H1 (cell line): ENCODE measurements at regions not wholly inside any gene's neighbourhood (a gene's known extent, or its start where the extent isn't known, plus 50 kb on each side); places are given as distances from the start of the nearest gene placed in this dataset.

Experiments used
- BCL11A ChIP-seq, 2 experiments: IDR thresholded peaks; one replicate each; pipeline ENCODE4 v1.6.1; 2011; ENCODE audit warnings: low read depth in 2 of 2, low read length in 2 of 2, mild to moderate bottlenecking in 2 of 2
- CHD2 ChIP-seq: IDR thresholded peaks from 2 replicates; pipeline ENCODE4 v1.6.1; 2012; ENCODE audit warnings: low read length, improper control_type of control experiment
- EP300 ChIP-seq, 2 experiments: IDR thresholded peaks; 1 replicate in 1 of 2; 2 replicates in 1 of 2; pipeline ENCODE4 v1.6.1; 2011 to 2012; ENCODE audit warnings: low read depth in 2 of 2, low read length in 2 of 2, mild to moderate bottlenecking in 2 of 2, borderline replicate concordance in 1 of 2, inconsistent platforms in 1 of 2, moderate library complexity in 1 of 2
- NRF1 ChIP-seq: IDR thresholded peaks from 2 replicates; pipeline ENCODE4 v1.6.1; 2011; ENCODE audit warnings: mild to moderate bottlenecking, low read depth, low read length, improper control_type of control experiment
- POLR2A ChIP-seq, 2 experiments: IDR thresholded peaks; 1 replicate in 1 of 2; 2 replicates in 1 of 2; pipeline ENCODE4 v1.6.1; 2011; ENCODE audit warnings: low read depth in 2 of 2, low read length in 2 of 2, mild to moderate bottlenecking in 2 of 2; ENCODE audit errors: control extremely low read depth in 1 of 2
- POLR2AphosphoS5 ChIP-seq: IDR thresholded peaks from 2 replicates; pipeline ENCODE4 v1.6.1; 2011; ENCODE audit warnings: low read depth, low read length
- RAD21 ChIP-seq, 2 experiments: IDR thresholded peaks in 1 of 2; conservative IDR thresholded peaks in 1 of 2; 2 replicates each; pipeline ENCODE4 v1.6.1; 2011; ENCODE audit warnings: low read depth in 2 of 2, low read length in 2 of 2, improper control_type of control experiment in 1 of 2, inconsistent platforms in 1 of 2, mild to moderate bottlenecking in 1 of 2, moderate library complexity in 1 of 2
- SP1 ChIP-seq: IDR thresholded peaks from 2 replicates; pipeline ENCODE4 v1.6.1; 2011; ENCODE audit warnings: low read depth, low read length
- SP2 ChIP-seq: IDR thresholded peaks from 2 replicates; pipeline ENCODE4 v1.6.1; 2012; ENCODE audit warnings: mild to moderate bottlenecking, low read length, inconsistent platforms
- TCF12 ChIP-seq: IDR thresholded peaks from 2 replicates; pipeline ENCODE4 v1.6.1; 2011; ENCODE audit warnings: low read depth, mild to moderate bottlenecking, low read length
- TF ChIP-seq, protein P1 (sequence below), 3 experiments: IDR thresholded peaks; 1 replicate in 2 of 3; 2 replicates in 1 of 3; pipeline versions ENCODE4 v1.5.1 to v1.6.1; 2011; ENCODE audit warnings: low read length in 3 of 3, mild to moderate bottlenecking in 3 of 3, inconsistent platforms in 2 of 3, low read depth in 1 of 3, moderate library complexity in 1 of 3; ENCODE audit not compliant: insufficient read depth in 1 of 3; ENCODE audit errors: control extremely low read depth in 1 of 3
- TF ChIP-seq, protein P2 (sequence below): IDR thresholded peaks from 2 replicates; pipeline ENCODE4 v1.6.1; 2012; ENCODE audit warnings: inconsistent platforms

DNA sequence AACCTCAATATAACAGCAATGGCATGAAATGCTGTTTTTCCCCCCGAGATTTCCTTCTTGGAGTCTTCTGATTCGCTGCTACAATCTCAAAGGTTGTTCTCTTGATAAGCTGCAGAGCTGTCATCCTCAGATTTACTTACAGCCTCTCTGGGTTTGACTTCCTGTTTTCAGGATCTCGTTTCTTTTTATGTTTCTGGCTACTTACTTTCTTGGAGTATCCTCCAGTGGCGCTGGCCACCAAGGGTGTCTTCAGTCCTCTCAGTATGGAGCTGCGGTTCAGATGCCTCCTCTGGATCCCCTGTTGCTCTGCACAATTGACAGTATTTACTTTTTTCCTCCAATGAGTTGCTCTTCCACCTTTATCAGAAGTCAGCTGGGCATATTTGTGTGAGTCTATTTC, 152.0 kb upstream of the TMEM72 start:
- no peak for TF ChIP-seq POLR2A (IDR thresholded peaks at IDR 0.05; ENCODE audit: control extremely low read depth in 1 of 2, low read depth in 2 of 2, low read length in 2 of 2)
- TF ChIP-seq RAD21 (IDR thresholded peaks at IDR 0.05 in 1 of 2, conservative IDR thresholded peaks at IDR 0.05 in 1 of 2; ENCODE audit: low read depth in 2 of 2, low read length in 2 of 2), result no peak
- TF ChIP-seq SP2, result no peak
- no peak for TF ChIP-seq POLR2AphosphoS5
- TF ChIP-seq EP300 (IDR thresholded peaks at IDR 0.05; ENCODE audit: borderline replicate concordance in 1 of 2, low read depth in 2 of 2, low read length in 2 of 2), result no peak
- TF ChIP-seq, protein P1, sequence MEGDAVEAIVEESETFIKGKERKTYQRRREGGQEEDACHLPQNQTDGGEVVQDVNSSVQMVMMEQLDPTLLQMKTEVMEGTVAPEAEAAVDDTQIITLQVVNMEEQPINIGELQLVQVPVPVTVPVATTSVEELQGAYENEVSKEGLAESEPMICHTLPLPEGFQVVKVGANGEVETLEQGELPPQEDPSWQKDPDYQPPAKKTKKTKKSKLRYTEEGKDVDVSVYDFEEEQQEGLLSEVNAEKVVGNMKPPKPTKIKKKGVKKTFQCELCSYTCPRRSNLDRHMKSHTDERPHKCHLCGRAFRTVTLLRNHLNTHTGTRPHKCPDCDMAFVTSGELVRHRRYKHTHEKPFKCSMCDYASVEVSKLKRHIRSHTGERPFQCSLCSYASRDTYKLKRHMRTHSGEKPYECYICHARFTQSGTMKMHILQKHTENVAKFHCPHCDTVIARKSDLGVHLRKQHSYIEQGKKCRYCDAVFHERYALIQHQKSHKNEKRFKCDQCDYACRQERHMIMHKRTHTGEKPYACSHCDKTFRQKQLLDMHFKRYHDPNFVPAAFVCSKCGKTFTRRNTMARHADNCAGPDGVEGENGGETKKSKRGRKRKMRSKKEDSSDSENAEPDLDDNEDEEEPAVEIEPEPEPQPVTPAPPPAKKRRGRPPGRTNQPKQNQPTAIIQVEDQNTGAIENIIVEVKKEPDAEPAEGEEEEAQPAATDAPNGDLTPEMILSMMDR (IDR thresholded peaks at IDR 0.05; ENCODE audit: control extremely low read depth in 1 of 3, insufficient read depth in 1 of 3, low read depth in 1 of 3, low read length in 3 of 3), result no peak
- TF ChIP-seq, protein P2, sequence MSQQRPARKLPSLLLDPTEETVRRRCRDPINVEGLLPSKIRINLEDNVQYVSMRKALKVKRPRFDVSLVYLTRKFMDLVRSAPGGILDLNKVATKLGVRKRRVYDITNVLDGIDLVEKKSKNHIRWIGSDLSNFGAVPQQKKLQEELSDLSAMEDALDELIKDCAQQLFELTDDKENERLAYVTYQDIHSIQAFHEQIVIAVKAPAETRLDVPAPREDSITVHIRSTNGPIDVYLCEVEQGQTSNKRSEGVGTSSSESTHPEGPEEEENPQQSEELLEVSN, result no peak
- TF ChIP-seq CHD2, result no peak
- TF ChIP-seq NRF1, result no peak
- TF ChIP-seq SP1, result no peak
- TF ChIP-seq BCL11A (IDR thresholded peaks at IDR 0.05; ENCODE audit: low read depth in 2 of 2, low read length in 2 of 2), result no peak
- no peak for TF ChIP-seq TCF12
